Stomach (tissue), 4 donors: ENCODE measurements at regions not wholly inside any gene's neighbourhood (a gene's known extent, or its start where the extent isn't known, plus 50 kb on each side); places are given as distances from the start of the nearest gene placed in this dataset.

Experiments
- POLR2A ChIP-seq, 4 donors: fragments of 450-650 bp; IDR thresholded peaks; one replicate each; pipeline ENCODE4 v1.6.1; 2016; ENCODE audit warnings: antibody characterized with exemption in 4 of 4, control low read depth in 2 of 4, mild to moderate bottlenecking in 1 of 4, moderate library complexity in 1 of 4
- TF ChIP-seq, protein P1 (sequence below), 7 experiments: fragments of 450-650 bp in 4 of 7; fragments of 200-600 bp in 3 of 7; sonication (generic) in 3 of 7; IDR thresholded peaks; one replicate each; pipeline ENCODE4 v1.5.1; 2016 to 2019; ENCODE audit warnings: antibody characterized with exemption in 7 of 7, control low read depth in 2 of 7, mild to moderate bottlenecking in 1 of 7

DNA sequence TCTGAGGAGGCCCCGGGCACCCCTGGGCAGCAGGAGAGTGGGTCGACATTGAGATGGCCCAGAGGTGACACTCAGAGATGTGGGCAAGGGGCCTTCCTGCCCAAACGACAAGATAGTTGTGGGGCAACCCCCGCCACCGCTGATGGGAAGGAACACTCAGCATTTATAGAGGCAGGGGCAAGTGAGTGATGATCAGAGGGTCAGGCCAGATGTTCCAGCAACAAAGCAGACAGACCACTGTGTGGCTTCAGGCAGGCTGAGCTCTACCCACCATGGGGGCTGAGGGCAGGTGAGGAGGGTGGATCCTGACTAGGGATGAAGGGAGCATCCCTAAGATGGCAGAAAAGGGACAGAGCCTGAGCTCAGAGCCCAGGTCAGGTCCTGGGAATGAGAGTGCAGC is 362.7 kb downstream of the PTPRU start:
- no peak for TF ChIP-seq POLR2A (IDR thresholded peaks at IDR 0.05)
- TF ChIP-seq, protein P1, sequence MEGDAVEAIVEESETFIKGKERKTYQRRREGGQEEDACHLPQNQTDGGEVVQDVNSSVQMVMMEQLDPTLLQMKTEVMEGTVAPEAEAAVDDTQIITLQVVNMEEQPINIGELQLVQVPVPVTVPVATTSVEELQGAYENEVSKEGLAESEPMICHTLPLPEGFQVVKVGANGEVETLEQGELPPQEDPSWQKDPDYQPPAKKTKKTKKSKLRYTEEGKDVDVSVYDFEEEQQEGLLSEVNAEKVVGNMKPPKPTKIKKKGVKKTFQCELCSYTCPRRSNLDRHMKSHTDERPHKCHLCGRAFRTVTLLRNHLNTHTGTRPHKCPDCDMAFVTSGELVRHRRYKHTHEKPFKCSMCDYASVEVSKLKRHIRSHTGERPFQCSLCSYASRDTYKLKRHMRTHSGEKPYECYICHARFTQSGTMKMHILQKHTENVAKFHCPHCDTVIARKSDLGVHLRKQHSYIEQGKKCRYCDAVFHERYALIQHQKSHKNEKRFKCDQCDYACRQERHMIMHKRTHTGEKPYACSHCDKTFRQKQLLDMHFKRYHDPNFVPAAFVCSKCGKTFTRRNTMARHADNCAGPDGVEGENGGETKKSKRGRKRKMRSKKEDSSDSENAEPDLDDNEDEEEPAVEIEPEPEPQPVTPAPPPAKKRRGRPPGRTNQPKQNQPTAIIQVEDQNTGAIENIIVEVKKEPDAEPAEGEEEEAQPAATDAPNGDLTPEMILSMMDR (IDR thresholded peaks at IDR 0.05), result no peak
